ENCODE measurements at regions not wholly inside any gene's neighbourhood (a gene's known extent, or its start where the extent isn't known, plus 50 kb on each side); places are given as distances from the start of the nearest gene placed in this dataset.
A peak's percentile ranks its signal among the peaks of the same experiment; 100 is the strongest.
"Not testable (repeated sequence)": the region's sequence is repeated elsewhere in the genome, so short reads cannot be mapped to it uniquely, and the experiment has no call there.

GRCh38 chr10:14417336-14417735 is 86.6 kb upstream of the FRMD4A start:
- ATAC-seq (replicated peaks; ENCODE audit: extremely low read depth, poor library complexity, severe bottlenecking); H3K4me1 Mint-ChIP-seq; H3K4me3 Mint-ChIP-seq; H3K36me3 Mint-ChIP-seq (ENCODE audit: insufficient read depth); H3K9me3 Mint-ChIP-seq; DNase-seq (ENCODE audit: low spot score in 2 of 2); H3K27ac Mint-ChIP-seq (ENCODE audit: low read depth): not testable (repeated sequence)
- H3K27me3 Mint-ChIP-seq: peaks cover 69% of the 10 kb centered on the region

DNA sequence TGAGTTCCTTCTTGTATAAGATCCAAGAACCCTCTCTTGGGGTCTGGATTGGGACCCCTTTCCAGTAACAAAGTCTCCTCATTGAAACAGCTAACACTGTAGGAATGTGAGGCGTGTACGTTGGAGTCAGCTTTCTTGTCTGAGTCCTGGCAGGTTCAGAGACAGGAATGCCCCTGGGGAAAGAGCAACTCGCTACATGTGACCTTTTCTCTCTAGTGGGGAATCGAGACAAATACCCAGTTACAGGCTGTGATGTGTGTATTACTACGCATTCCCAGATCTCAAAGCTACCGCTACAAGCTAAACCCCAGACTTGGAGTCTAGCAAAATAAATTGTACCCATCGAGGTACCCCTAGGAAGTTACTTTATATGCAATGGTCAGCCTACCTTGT is 85.6 kb upstream of the FRMD4A start:
- Mint-ChIP-seq H3K4me1 (no peaks in the 10 kb centered on the region), H3K27ac (ENCODE audit: low read depth) (no peak overlapping the region), H3K4me3 (no peak overlapping the region), H3K27me3 (peaks cover 71% of the 10 kb centered on the region), H3K9me3 (no peaks in the 10 kb centered on the region), H3K36me3 (ENCODE audit: insufficient read depth) (no peaks in the 10 kb centered on the region)
- no peak for ATAC-seq (replicated peaks; ENCODE audit: extremely low read depth, poor library complexity, severe bottlenecking)
- no peak for DNase-seq (ENCODE audit: low spot score in 2 of 2)

- DNase-seq (ENCODE audit: low spot score in 2 of 2) (no peak), ATAC-seq (replicated peaks; ENCODE audit: extremely low read depth, poor library complexity, severe bottlenecking) (no peak)
- H3K27ac Mint-ChIP-seq (ENCODE audit: low read depth): no peak overlapping the region
- no peak overlapping the region for H3K4me3 Mint-ChIP-seq
- H3K27me3 Mint-ChIP-seq: peaks cover 71% of the 10 kb centered on the region
- peaks cover 4% of the 10 kb centered on the region for H3K4me1 Mint-ChIP-seq
- no peaks in the 10 kb centered on the region for H3K9me3 Mint-ChIP-seq
- H3K36me3 Mint-ChIP-seq (ENCODE audit: insufficient read depth): no peaks in the 10 kb centered on the region
Measured at GRCh38 chr10:14415676-14416307, 85.1 kb upstream of the FRMD4A start.

GRCh38 chr10:14414901-14415300 is 84.2 kb upstream of the FRMD4A start:
- Mint-ChIP-seq H3K36me3 (ENCODE audit: insufficient read depth) (no peaks in the 10 kb centered on the region), H3K4me1 (peaks cover 12% of the 10 kb centered on the region), H3K9me3 (peaks cover 4% of the 10 kb centered on the region), H3K27me3 (peaks cover 71% of the 10 kb centered on the region), H3K4me3 (no peak overlapping the region), H3K27ac (ENCODE audit: low read depth) (no peak overlapping the region)
- no peak for DNase-seq (ENCODE audit: low spot score in 2 of 2)
- no peak for ATAC-seq (replicated peaks; ENCODE audit: extremely low read depth, poor library complexity, severe bottlenecking)

- no peak for ATAC-seq (replicated peaks; ENCODE audit: extremely low read depth, poor library complexity, severe bottlenecking)
- H3K4me3 Mint-ChIP-seq: no peak overlapping the region
- peaks cover 18% of the 10 kb centered on the region for H3K4me1 Mint-ChIP-seq
- peaks cover 9% of the 10 kb centered on the region for H3K9me3 Mint-ChIP-seq
- no peaks in the 10 kb centered on the region for H3K36me3 Mint-ChIP-seq (ENCODE audit: insufficient read depth)
- no peak overlapping the region for H3K27ac Mint-ChIP-seq (ENCODE audit: low read depth)
- H3K27me3 Mint-ChIP-seq: peaks cover 62% of the 10 kb centered on the region
- DNase-seq (ENCODE audit: low spot score in 2 of 2): no peak
Measured at GRCh38 chr10:14413523-14413922, 82.8 kb upstream of the FRMD4A start.

DNA sequence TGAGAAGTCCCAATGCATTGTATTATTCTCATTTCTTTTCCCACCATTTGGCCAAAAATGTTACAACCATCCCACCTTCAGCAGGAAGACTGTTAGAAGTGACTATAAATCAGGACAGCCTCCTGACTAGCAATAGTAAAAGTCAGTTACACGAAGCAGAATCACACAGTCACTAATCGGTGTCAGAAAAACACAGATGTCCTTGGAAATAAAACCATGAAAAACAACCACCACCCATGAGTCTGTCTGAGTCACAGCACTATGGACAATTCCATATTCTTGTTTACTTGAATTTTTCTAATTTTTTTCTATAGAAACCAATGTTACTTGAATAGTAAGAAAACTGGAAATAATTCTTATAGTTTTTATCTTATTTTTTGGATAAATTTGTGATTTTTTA is 81.9 kb upstream of the FRMD4A start:
- Mint-ChIP-seq H3K4me3 (no peak overlapping the region), H3K27me3 (peaks cover 62% of the 10 kb centered on the region), H3K9me3 (peaks cover 9% of the 10 kb centered on the region), H3K27ac (ENCODE audit: low read depth) (no peak overlapping the region), H3K36me3 (ENCODE audit: insufficient read depth) (no peaks in the 10 kb centered on the region), H3K4me1 (peaks cover 18% of the 10 kb centered on the region)
- ATAC-seq (replicated peaks; ENCODE audit: extremely low read depth, poor library complexity, severe bottlenecking) (no peak), DNase-seq (ENCODE audit: low spot score in 2 of 2) (no peak)

DNA sequence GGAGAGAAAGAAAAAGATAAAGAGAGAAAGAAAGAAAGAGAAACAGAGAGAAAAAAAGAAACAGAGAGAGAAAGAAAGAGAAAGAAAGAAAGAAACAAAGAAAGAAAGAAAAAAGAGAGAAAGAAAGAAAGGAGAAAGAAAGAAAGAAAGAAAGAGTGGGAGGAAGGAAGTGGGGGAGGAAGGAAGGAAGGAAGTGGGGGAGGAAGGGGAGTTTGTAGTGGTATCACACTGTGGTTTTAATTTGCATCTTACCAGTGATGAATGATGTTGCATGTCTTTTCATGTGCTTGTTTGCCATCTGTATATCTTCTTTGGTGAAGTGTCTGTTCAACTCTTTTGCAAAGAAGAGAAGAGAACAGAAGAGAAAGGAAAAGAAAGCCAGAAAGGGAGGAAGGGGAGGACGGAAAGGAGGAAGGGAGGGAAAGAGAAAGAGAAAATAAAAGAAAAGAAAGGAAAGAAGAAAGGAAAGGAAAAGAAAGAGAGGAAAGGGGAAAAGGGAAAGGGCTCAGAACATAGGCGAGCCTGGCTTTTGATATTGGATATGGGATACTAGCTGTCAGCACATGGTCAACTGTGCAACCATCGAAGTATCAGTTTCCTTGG is 79.2 kb upstream of the FRMD4A start:
- Mint-ChIP-seq H3K36me3 (ENCODE audit: insufficient read depth) (no peaks in the 10 kb centered on the region), H3K4me1 (peaks cover 18% of the 10 kb centered on the region), H3K4me3 (peak overlapping the region; percentile 31), H3K27ac (ENCODE audit: low read depth) (peak overlapping the region; percentile 30), H3K9me3 (peaks cover 9% of the 10 kb centered on the region), H3K27me3 (peaks cover 50% of the 10 kb centered on the region)
- DNase-seq (ENCODE audit: low spot score in 2 of 2): no peak
- peak; percentile 46 for ATAC-seq (replicated peaks; ENCODE audit: extremely low read depth, poor library complexity, severe bottlenecking)

- Mint-ChIP-seq H3K36me3 (ENCODE audit: insufficient read depth) (no peaks in the 10 kb centered on the region), H3K9me3 (peaks cover 9% of the 10 kb centered on the region), H3K4me1 (peaks cover 18% of the 10 kb centered on the region), H3K4me3 (peak overlapping the region; percentile 13), H3K27ac (ENCODE audit: low read depth) (peak overlapping the region; percentile 30), H3K27me3 (peaks cover 50% of the 10 kb centered on the region)
- ATAC-seq (replicated peaks; ENCODE audit: extremely low read depth, poor library complexity, severe bottlenecking) (no peak), DNase-seq (ENCODE audit: low spot score in 2 of 2) (no peak)
Measured at GRCh38 chr10:14409247-14409646, 78.5 kb upstream of the FRMD4A start.

GRCh38 chr10:14408139-14408538 is 77.4 kb upstream of the FRMD4A start:
- DNase-seq (ENCODE audit: low spot score in 2 of 2): no peak
- Mint-ChIP-seq H3K27me3 (peaks cover 40% of the 10 kb centered on the region), H3K36me3 (ENCODE audit: insufficient read depth) (no peaks in the 10 kb centered on the region), H3K4me1 (peaks cover 18% of the 10 kb centered on the region), H3K9me3 (peaks cover 9% of the 10 kb centered on the region), H3K27ac (ENCODE audit: low read depth) (no peak overlapping the region), H3K4me3 (no peak overlapping the region)
- no peak for ATAC-seq (replicated peaks; ENCODE audit: extremely low read depth, poor library complexity, severe bottlenecking)

GRCh38 chr10:14407567-14407966 is 76.8 kb upstream of the FRMD4A start:
- Mint-ChIP-seq H3K27ac (ENCODE audit: low read depth) (no peak overlapping the region), H3K4me3 (no peak overlapping the region), H3K9me3 (peaks cover 9% of the 10 kb centered on the region), H3K27me3 (peaks cover 42% of the 10 kb centered on the region), H3K36me3 (ENCODE audit: insufficient read depth) (no peaks in the 10 kb centered on the region), H3K4me1 (peaks cover 18% of the 10 kb centered on the region)
- no peak for DNase-seq (ENCODE audit: low spot score in 2 of 2)
- ATAC-seq (replicated peaks; ENCODE audit: extremely low read depth, poor library complexity, severe bottlenecking): no peak

- Mint-ChIP-seq H3K9me3 (peaks cover 9% of the 10 kb centered on the region), H3K4me3 (no peak overlapping the region), H3K27me3 (peaks cover 56% of the 10 kb centered on the region), H3K4me1 (peaks cover 11% of the 10 kb centered on the region), H3K36me3 (ENCODE audit: insufficient read depth) (no peaks in the 10 kb centered on the region), H3K27ac (ENCODE audit: low read depth) (no peak overlapping the region)
- DNase-seq (ENCODE audit: low spot score in 2 of 2) (no peak), ATAC-seq (replicated peaks; ENCODE audit: extremely low read depth, poor library complexity, severe bottlenecking) (no peak)
Measured at GRCh38 chr10:14405076-14406065, 74.6 kb upstream of the FRMD4A start.

GRCh38 chr10:14403881-14404623 is 73.3 kb upstream of the FRMD4A start:
- Mint-ChIP-seq H3K4me3 (no peak overlapping the region), H3K4me1 (no peaks in the 10 kb centered on the region), H3K27me3 (peaks cover 61% of the 10 kb centered on the region), H3K9me3 (no peaks in the 10 kb centered on the region), H3K27ac (ENCODE audit: low read depth) (no peak overlapping the region), H3K36me3 (ENCODE audit: insufficient read depth) (no peaks in the 10 kb centered on the region)
- ATAC-seq (replicated peaks; ENCODE audit: extremely low read depth, poor library complexity, severe bottlenecking): no peak
- no peak for DNase-seq (ENCODE audit: low spot score in 2 of 2)

Data from central memory CD8-positive, alpha-beta T cell (primary cell).